ENCODE measurements at regions not wholly inside any gene's neighbourhood (a gene's known extent, or its start where the extent isn't known, plus 50 kb on each side); places are given as distances from the start of the nearest gene placed in this dataset.

DNA sequence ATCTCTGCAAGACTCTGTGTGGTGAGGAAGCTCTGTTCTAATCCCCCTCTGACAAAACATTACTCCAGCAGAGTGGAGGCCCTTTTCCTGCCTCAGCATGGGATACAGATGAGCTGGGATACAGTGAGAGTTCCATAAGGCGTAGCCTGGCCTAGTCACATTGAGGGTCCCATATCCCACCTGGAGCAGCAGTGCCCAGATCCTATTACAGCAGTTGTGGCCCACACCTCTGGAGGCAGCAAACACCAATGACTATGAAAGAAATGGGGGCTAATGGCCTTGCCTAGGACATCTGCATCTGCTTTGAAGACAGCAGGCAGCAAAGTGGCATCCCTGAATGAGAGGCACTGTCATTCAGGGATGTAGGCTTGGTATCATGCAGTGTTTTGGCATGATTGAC is 534.5 kb downstream of the TDRD15 start:
- no peaks in the 10 kb centered on the region for H3K9me3 ChIP-seq (ENCODE audit: control insufficient read depth, insufficient read depth, low read depth, low read length)
- H3K27ac ChIP-seq (ENCODE audit: low read length): no peak overlapping the region
- no peaks in the 10 kb centered on the region for H3K36me3 ChIP-seq (ENCODE audit: control insufficient read depth, insufficient read depth, low read length)
- no peaks in the 10 kb centered on the region for H3K27me3 ChIP-seq (ENCODE audit: control insufficient read depth, insufficient read depth, low read length)
- H3K4me3 ChIP-seq (ENCODE audit: low read depth in 2 of 2, low read length in 2 of 2): no peak overlapping the region
- POLR2A ChIA-PET: no interaction called here
- in situ Hi-C loops (cut with HindIII; ENCODE audit: low pct_unique_long_range_greater_than_20kb, low sequenced_read_pairs): no loop called here
- intact Hi-C loops (cut with micrococcal nuclease; ENCODE audit: unreplicated experiment): no loop called here
- CTCF ChIA-PET: no interaction called here
- no peak for TF ChIP-seq SIN3A (IDR thresholded peaks at IDR 0.05; ENCODE audit: borderline replicate concordance, insufficient read depth, low read depth, low read length)
- TF ChIP-seq, protein P1, sequence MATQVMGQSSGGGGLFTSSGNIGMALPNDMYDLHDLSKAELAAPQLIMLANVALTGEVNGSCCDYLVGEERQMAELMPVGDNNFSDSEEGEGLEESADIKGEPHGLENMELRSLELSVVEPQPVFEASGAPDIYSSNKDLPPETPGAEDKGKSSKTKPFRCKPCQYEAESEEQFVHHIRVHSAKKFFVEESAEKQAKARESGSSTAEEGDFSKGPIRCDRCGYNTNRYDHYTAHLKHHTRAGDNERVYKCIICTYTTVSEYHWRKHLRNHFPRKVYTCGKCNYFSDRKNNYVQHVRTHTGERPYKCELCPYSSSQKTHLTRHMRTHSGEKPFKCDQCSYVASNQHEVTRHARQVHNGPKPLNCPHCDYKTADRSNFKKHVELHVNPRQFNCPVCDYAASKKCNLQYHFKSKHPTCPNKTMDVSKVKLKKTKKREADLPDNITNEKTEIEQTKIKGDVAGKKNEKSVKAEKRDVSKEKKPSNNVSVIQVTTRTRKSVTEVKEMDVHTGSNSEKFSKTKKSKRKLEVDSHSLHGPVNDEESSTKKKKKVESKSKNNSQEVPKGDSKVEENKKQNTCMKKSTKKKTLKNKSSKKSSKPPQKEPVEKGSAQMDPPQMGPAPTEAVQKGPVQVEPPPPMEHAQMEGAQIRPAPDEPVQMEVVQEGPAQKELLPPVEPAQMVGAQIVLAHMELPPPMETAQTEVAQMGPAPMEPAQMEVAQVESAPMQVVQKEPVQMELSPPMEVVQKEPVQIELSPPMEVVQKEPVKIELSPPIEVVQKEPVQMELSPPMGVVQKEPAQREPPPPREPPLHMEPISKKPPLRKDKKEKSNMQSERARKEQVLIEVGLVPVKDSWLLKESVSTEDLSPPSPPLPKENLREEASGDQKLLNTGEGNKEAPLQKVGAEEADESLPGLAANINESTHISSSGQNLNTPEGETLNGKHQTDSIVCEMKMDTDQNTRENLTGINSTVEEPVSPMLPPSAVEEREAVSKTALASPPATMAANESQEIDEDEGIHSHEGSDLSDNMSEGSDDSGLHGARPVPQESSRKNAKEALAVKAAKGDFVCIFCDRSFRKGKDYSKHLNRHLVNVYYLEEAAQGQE (IDR thresholded peaks at IDR 0.05; ENCODE audit: insufficient read depth in 1 of 2, low read depth in 2 of 2, low read length in 1 of 2): no peak
- no peak for ATAC-seq
- no peaks in the 10 kb centered on the region for H3K4me1 ChIP-seq (ENCODE audit: control insufficient read depth, insufficient read depth, low read length)
- BruUV-seq (replicated peaks): no TSS peak
- no peak for DNase-seq (ENCODE audit: low read depth, low spot score)

DNA sequence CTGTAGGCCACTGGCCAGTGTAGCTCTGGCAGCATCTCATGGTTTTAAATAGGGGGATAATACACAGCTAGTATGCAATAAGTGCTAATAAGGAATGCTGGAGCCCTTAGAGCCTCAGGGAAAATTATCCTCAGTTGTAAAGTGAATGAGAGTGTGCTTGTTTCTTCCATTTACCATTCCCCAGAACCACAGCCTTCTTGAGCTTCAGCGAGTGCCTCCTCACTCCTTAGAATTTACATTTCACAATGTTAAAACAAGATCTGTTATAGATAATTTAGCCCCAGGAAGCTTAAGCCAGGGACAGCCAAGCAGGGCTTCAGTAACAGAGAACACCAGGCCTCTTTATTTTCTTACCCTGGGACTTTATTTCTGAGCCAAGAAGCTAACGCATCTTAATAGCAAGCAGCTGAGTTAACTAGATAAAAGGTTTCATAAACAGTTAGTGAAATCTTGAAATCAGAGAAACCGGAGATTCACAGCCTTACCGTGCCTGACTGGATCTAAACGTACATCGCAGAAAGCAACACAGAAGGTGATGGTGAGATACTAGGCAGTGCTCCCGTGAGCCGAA is 535.2 kb downstream of the TDRD15 start:
- Histone ChIP-seq H3K36me3 (ENCODE audit: control insufficient read depth, insufficient read depth, low read length) (no peaks in the 10 kb centered on the region), H3K9me3 (ENCODE audit: control insufficient read depth, insufficient read depth, low read depth, low read length) (no peaks in the 10 kb centered on the region), H3K4me3 (ENCODE audit: low read depth in 2 of 2, low read length in 2 of 2) (no peak overlapping the region), H3K27ac (ENCODE audit: low read length) (no peak overlapping the region), H3K4me1 (ENCODE audit: control insufficient read depth, insufficient read depth, low read length) (no peaks in the 10 kb centered on the region), H3K27me3 (ENCODE audit: control insufficient read depth, insufficient read depth, low read length) (no peaks in the 10 kb centered on the region)
- TF ChIP-seq, protein P1 (IDR thresholded peaks at IDR 0.05; ENCODE audit: insufficient read depth in 1 of 2, low read depth in 2 of 2, low read length in 1 of 2): no peak
- TF ChIP-seq SIN3A (IDR thresholded peaks at IDR 0.05; ENCODE audit: borderline replicate concordance, insufficient read depth, low read depth, low read length): no peak
- no peak for TF ChIP-seq POLR2AphosphoS5 (IDR thresholded peaks at IDR 0.05; ENCODE audit: low read depth, low read length)
- TF ChIP-seq, protein P2, sequence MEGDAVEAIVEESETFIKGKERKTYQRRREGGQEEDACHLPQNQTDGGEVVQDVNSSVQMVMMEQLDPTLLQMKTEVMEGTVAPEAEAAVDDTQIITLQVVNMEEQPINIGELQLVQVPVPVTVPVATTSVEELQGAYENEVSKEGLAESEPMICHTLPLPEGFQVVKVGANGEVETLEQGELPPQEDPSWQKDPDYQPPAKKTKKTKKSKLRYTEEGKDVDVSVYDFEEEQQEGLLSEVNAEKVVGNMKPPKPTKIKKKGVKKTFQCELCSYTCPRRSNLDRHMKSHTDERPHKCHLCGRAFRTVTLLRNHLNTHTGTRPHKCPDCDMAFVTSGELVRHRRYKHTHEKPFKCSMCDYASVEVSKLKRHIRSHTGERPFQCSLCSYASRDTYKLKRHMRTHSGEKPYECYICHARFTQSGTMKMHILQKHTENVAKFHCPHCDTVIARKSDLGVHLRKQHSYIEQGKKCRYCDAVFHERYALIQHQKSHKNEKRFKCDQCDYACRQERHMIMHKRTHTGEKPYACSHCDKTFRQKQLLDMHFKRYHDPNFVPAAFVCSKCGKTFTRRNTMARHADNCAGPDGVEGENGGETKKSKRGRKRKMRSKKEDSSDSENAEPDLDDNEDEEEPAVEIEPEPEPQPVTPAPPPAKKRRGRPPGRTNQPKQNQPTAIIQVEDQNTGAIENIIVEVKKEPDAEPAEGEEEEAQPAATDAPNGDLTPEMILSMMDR (IDR thresholded peaks at IDR 0.05): no peak
- no peak for TF ChIP-seq TCF7L2 (IDR thresholded peaks at IDR 0.05; ENCODE audit: low read depth, low read length)
- DNase-seq (ENCODE audit: low read depth, low spot score) (no peak), ATAC-seq (no peak)
- POLR2A ChIA-PET: no interaction called here
- intact Hi-C loops (cut with micrococcal nuclease; ENCODE audit: unreplicated experiment) (no loop called here), in situ Hi-C loops (cut with HindIII; ENCODE audit: low pct_unique_long_range_greater_than_20kb, low sequenced_read_pairs) (no loop called here)
- CTCF ChIA-PET: no interaction called here
- no TSS peak for BruUV-seq (replicated peaks)

All from Panc1 (cell line).